ENCODE measurements at regions not wholly inside any gene's neighbourhood (a gene's known extent, or its start where the extent isn't known, plus 50 kb on each side); places are given as distances from the start of the nearest gene placed in this dataset.

DNA sequence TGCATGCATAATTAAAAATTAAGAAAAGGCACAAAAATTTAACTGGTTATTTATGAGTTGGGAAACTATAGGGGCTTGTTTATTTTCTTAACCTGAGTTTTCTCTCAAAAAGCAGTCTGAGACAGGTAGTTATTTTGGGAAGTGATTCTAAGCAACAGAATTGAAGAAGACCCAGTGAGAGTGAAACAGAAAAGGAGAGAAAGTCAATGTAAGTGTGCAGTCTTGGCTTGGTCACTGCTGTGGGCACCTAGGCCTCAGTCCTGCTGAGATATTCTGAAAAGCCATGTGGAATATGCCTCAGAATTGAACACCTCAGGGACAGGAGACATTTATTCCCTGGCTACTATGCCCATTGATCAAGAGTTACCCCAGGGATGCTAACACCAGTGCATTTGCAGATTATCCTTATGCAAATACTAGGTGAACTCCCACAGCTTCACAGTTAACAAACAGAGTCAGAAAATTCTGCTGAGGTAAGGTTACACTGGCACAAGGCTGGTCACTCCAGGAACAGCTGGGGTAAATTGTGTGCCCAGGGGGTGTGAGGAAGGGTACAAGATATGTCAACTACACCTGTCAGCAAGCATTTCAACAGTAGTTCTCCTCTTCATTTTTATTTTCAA lies 222.7 kb downstream of the EFHB start:
- DNase-seq = no peak

DNA sequence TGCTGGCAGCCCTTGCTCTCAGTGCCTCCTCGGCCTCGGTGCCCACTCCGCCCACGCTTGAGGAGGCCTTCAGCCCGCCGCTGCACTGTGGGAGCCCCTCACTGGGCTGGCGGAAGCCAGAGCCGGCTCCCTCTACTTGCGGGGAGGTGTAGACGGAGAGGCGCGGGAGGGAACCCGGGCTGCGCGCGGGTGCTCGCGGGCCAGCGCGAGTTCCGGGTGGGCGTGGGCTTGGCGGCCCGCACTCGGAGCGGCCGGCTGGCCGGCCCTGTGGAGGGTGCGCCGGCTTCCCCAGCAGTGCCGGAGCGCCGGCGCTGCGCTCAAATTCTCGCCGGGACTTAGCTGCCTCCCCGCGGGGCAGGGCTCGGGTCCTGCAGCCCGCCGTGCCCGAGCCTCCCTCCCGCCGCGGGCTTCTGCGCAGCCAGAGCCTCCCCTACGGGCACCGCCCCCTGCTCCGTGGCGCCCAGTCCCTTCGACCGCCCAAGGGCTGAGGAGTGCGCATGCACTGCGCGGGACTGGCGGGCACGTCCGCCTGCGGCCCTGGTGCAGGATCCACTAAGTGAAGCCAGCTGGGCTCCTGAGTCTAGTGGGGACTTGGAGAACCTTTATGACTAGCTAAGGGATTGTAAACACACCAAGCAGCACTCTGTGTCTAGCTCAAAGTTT lies 231.5 kb downstream of the EFHB start:
- DNase-seq = peak; percentile 3

DNA sequence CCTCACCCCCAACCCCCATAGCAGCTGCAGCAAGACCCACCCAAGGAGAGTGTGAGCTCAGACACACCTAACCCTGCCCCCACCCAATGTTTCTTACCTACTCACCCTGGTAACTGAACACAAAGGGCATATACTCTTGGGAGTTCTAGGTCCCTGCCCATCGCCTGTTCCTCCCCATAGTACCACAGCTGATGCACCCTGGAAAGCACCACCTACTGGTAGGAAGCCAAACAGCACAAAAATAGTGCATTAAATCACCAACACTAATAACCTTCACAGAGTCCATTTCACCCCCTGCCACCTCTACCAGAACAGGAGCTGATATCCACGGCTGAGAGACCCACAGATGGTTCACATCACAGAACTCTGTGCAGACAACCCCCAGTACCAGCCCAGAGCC lies 245.2 kb downstream of the EFHB start:
- no peak for DNase-seq

DNA sequence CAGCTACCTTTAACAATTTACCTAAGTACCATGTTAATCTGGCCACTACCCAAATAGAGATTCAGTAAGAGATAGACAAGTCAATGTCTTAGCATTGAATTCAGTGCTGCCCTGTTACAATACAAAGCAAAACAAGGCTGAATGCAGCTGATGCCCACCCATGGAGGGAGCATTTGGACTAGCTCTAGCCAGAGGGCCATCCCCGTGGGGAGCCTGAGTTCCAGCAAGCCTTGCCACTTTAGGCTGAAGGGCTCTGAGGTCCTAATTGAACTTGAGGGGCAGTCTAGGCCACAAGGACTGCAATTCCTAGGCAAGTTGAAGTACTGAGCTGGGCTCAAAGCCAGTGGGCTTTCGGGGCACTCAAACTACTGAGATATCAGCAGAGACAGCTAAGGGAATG lies 265.9 kb downstream of the EFHB start:
- DNase-seq = no peak

DNA sequence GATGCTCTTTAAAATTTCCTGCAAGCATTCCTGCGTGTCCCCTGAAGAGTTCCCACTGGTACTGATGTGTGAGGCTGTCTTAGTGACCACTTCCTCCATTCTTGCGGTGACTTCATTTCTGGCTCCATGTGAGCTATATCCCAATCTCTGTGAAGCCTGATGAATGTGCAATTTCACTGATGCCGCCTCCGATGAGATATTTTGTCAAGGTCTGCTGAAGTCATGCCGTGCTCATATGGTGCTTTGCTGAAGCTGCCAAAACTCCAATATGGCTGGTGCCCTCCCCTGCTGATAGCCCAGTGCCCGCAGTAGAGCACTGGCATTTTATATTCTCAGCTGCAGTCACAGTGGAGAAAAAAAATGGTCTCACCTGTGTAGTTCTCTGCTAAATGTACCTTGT lies 271.5 kb downstream of the EFHB start:
- DNase-seq = peak; percentile 5

DNA sequence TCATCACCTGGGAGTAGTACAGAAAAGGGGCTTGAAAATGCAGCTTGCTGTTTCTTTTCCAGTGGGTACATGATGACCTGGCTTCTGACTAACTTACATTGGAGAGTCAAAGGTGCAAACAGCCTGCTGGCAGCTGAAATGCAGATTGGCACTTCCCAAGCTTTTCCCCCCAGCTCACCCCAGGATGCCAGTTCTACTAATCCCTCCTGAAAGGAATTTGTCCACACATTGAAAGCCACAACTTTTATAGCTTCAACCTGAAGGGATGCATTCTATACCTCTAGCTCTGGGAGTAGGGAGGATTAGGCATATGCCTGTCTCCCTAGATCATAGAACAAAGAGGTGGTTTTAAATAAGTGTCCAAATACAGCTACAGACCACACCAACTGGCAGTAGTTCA lies 281.7 kb downstream of the EFHB start:
- no peak for DNase-seq

DNA sequence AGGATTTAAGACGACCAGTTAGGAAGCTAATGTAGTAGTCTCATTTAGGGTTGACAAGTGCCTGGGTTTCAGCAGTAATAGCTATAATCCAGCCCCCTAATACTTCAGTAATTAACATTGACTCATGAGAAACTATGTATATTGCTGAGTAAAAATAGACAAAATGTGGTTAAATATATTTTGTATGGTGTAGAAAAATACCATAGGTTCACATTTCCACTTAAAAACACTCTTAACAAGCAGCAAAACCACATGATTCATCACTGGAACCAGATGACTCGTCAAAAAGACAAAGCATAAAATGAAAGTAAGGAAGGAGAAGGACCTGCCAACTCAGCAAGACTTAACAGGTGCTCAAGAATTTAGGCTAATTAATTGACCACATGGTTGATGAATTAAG lies 288.9 kb downstream of the EFHB start:
- no peak for DNase-seq

DNA sequence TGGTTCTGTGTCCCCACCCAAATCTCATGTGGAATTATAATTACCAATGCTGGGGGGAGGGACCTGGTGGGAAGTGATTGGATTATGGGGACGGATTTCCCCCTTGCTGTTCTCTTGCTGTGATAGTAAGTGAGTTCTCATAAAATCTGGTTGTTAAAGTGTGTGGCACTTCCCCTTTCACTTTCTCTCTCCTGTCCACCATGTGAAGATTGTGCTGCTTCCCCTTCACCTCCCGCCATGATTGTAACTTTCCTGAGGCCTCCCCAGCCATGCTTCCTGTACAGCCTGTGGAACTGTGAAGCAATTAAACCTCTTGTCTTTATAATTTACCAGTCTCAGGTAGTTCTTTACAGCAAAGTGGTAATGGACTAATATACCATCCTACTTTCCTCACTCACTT lies 289.6 kb downstream of the EFHB start:
- DNase-seq = no peak

DNA sequence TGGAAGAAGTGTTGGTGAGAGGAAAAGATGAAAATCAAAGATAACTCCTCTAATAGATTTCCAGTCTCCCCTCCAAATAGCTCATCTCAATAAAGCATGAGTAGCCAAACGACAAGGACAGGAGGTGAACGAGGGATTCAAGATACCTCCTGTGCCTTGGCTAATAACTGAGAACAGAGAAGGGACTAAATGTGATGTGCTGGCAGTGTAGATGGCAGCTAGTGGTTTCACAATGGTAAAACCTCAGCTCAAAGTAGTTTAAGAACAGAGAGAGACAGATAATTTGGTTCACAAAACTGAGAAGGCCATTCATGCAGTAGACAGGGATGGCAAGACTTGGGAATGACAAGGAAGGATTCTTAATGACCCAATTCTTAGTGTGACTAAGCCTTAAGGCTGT lies 292.6 kb downstream of the EFHB start:
- no peak for DNase-seq

DNA sequence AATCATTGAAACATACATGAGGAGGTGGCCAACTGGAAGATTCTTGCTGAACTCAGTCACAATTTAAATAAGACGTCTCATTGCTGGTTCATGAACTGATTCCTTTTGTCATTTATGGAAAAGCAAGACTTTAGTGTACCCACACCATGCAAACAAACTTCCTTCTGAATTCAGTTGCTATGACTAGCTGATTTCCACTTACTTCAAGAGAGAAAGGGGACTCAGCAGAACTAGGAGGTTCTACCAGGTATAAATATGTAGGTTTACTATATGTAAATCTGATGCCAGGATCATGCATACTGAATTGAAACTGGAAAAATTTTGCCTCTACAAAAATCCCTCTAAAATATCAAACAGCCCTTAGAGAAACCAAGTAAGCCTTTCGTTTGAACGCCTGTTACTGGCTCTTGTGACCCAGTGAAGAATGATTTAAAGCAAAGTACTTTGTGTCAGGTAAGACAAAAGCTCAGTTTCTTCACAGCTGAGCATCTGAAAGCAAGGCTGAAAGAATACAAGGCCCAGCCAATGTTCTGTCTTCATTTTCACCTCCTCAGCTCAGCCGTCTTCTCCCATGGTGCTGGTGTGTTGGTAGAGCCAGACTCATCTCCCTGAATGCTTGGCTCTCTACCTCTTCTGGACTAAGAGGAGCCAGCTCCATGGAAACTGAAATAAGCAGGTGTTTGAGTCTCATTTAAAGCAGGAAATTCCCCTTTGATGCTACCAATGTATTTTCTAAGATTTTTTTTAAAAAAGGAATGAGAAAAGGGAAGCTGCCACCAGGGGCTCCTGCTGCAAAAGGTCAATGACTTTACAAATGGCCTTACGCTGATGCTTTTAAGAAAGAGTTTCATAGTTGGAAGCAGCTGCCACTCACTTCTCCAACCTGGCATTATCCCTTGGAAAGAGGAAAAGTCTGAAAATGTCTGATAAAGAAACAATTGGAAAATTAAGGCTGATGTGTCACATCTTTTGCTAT lies 301.6 kb downstream of the EFHB start:
- DNase-seq = no peak

DNA sequence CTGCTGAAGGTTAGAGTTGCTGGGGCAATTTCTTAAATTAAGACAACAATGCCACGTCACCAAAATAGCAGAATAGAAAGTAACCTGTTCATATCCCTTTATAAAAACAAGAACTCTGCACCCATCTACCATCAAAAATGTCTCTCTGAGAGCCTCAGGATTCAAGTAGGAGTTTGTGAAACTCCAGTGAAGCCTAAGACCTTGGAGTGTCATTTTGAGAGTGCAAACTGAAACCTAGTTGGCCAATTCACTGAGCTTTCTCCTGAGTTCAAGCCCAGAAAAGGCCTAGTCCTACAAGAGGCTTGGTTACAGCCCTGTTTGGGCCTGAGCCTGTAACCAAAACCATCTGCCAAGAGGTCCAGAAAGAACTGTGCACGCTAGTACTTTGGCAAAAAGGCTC lies 335.1 kb downstream of the EFHB start:
- DNase-seq = no peak

DNA sequence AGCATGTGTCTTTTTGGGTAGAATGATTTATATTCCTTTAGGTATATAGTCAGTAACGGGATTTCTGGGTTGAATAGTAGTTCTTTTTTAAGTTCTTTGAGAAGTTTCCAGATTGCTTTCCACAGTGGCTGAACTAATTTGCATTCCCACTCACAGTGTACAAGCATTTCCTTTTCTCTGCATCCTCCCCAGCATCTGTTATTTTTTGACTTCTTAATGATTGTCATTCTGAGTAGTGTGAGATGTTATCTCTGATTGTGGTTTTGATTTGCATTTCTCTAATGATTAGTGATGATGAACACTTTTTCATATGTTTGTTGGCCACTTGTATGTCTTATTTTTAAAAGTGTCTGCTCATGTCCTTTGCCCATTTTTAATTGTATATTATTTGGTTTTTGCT lies 337.6 kb downstream of the EFHB start:
- no peak for DNase-seq

DNA sequence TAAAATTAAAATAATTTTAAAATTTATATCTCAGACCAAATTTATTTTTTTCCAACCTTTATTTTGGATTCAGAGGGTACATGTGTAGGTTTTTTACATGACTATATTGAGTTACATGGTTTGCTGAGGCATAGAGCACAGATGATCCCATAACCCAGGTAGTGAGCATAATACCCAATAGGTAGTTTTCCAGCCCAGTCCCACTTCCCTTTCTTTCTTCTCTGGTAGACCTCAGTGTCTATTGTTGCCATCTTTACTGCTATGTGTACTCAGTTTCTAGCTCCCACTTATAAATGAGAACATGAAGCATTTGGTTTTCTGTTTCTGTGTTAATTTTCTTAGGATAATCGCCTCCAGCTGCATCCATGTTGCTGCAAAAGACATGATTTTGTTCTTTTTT lies 338.1 kb downstream of the EFHB start:
- DNase-seq = no peak

Measured in fibroblast of skin of back (primary cell).